ENCODE measurements at regions not wholly inside any gene's neighbourhood (a gene's known extent, or its start where the extent isn't known, plus 50 kb on each side); places are given as distances from the start of the nearest gene placed in this dataset.
"Not testable (repeated sequence)": the region's sequence is repeated elsewhere in the genome, so short reads cannot be mapped to it uniquely, and the experiment has no call there.

DNA sequence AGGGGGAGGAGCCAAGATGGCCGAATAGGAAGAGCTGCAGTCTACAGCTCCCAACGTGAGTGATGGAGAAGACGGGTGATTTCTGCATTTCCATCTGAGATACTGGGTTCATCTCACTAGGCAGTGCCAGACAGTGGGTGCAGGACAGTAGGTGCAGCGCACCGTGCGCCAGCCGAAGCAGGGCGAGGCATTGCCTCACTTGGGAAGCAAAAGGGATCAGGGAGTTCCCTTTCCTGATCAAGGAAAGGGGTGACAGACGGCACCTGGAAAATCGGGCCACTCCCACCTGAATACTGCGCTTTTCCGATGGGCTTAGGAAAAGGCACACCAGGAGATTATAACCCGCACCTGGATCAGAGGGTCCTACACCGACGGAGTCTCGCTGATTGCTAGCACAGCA, 121.1 kb upstream of the SESTD1 start:
- not testable (repeated sequence) for ATAC-seq

DNA sequence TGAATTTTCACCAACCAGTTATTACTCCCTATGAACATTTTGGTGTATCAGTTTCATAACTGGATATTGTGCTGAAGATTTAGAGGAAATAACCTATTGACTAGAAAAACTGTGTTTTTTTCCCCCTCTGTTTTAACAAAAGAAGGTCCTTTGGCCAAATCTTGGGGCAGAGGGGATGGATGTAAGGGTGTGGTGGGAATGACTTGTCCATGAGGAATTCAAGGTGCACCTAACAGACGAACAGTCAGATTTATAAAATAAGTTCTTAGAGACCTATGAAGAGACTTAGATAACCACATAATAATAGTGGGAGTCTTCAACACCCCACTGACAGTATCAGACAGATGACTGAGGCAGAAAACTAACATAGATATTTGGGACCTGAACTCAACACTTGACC, 119.3 kb upstream of the SESTD1 start:
- DNase-seq (ENCODE audit: missing footprints), result no peak
- ATAC-seq, result no peak
- intact Hi-C loops (cut with DNase I), result no loop called here

More for the DNA sequence above, 121.1 kb upstream of the SESTD1 start:
- intact Hi-C loops (cut with DNase I); DNase-seq (ENCODE audit: missing footprints): not testable (repeated sequence)

DNA sequence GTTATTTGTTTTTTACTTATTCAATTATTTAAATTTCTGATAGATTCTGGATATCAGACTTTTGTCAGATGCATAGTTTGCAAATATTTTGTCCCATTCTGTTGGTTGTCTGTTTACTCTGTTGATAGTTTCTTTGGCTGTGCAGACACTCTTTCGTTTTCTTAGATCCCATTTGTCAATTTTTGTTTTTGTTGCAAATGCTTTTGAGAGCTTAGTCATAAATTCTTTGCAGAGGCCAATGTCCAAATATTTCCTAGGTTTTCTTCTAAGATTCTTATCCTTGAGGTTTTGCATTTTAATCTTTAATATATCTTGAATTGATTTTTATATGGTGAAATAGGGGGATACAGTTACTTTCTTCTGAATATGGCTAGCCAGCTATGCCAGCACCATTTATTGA, 112.7 kb upstream of the SESTD1 start:
- ATAC-seq (no peak), DNase-seq (ENCODE audit: missing footprints) (no peak)
- intact Hi-C loops (cut with DNase I), result no loop called here

DNA sequence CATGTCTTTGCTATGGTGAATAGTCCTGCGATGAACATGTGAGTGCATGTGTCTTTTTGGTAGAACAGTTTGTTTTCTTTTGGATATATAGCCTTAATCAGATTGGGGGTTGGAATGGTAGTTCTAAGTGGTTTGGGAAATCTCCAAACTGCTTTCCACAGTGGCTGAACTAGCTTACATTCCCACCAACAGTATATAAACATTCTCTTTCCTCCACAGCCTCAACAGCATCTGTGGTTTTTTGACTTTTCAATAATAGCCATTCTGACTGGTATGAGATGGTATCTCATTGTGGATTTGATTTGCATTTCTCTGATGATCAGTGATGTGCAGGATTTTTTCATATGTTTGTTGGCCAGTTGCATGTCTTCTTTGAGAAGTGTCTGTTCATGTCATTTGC, 112.2 kb upstream of the SESTD1 start:
- DNase-seq (ENCODE audit: missing footprints) (no peak), ATAC-seq (no peak)
- intact Hi-C loops (cut with DNase I), result no loop called here

DNA sequence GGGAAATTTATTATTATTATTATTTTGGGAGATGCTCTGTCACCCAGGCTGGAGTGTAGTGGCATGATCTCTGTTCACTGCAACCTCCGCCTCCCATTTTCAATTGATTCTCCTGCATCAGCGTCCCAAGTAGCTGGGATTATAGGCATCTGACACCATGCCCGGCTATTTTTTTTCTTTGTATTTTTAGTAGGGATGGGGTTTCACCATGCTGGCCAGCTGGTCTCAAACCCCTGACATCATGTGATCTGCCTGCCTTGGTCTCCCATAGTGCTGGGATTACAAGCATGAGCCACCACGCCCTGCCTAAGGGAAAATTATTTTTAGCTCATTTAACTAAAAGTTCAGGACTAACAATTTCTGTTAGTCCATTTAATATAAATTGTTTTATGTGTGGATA, 109.2 kb upstream of the SESTD1 start:
- ATAC-seq (no peak), DNase-seq (ENCODE audit: missing footprints) (no peak)
- intact Hi-C loops (cut with DNase I), result no loop called here

DNA sequence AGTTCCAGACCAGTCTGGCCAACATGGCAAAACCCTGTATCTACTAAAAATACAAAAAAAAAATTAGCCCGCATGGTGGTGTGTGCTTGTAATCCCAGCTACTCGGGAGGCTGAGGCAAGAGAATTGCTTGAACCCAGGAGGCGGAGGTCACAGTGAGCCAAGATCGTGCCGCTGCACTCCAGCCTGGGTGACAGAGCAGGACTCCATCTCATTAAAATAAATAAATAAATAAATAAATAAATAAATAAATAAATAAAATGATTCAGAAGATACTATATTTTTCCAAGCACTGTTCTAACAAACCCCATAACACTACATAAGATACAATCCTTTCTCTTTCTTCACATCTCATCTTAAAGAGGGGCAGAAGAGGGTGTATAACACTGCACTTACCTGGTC, 100.9 kb upstream of the SESTD1 start:
- DNase-seq (ENCODE audit: missing footprints); ATAC-seq; intact Hi-C loops (cut with DNase I): not testable (repeated sequence)

DNA sequence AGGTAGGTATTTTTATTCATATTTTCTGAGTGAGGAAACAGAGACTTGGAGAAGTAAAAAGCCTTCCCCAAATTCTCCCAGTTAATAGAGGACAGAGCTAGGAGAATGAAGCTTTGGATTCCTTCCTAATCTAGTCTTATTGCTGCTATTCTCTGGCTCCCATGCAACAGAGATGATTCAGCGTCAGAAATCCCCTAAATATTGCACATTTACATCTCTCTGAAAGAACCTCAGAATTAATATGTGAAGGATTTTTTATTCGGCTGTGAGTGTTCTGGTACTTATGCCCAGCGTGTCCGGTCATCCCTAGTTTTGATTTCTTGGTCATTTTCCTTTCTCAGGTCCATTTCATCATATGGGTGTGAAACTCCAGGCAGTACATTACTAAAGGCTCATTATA, 91.2 kb upstream of the SESTD1 start:
- ATAC-seq (no peak), DNase-seq (ENCODE audit: missing footprints) (no peak)

DNA sequence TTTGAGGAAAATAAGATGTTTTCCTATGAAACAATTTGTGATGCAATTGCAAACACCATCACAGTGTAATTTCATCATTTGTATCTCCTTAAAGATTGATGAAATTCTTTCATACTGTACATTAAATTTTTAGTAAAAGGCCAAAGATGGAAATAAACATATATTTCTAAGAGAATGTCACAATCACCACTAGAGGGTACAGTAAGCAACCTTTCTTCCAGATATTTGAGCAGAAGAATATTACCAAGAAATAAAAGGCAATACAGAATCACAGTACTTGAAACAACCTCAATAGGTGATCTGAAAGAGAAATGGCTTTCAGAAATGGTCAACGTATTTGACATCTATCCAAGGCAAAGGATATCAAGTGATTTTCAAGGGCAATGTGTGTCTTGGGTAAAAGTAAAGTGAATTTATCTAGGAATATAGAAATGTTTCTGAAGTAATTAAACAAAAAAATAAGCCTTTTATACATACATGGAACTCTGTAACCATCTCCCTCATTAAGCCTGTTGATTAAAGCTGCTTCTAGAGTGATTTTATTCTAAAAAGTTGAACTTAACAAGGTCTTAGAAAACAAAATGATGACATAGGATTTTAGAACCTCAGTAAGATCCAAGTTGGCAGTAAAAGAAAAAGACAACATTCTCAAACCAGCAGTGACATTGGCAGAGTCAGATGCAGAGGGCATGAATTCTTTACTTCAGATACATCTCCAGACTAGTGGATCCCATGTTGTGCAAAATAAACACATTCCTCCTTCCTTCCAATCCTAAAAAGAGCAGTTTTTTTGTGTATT, 90.3 kb upstream of the SESTD1 start:
- no peak for ATAC-seq
- DNase-seq (ENCODE audit: missing footprints), result no peak
- intact Hi-C loops (cut with DNase I), result no loop called here

More for the DNA sequence above, 91.2 kb upstream of the SESTD1 start:
- intact Hi-C loops (cut with DNase I), result no loop called here

DNA sequence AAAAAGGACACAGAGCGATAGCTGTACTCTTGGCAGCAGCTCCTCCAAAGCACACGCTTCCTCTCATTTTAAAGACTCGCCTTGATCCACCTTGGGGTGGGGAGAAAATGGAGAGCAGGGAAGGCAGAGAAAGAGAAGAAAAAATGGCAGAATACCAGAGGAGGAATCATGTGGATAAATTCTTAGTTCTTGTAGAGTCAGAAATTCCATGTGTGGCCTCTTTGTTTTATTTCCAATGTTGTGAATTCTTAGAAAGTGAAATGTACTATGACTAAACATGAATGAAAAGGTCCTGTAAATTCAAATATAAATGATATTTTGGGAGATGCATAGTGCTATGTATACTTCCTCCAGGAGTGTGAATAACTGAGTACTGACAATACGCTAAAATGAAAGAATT, 89.7 kb upstream of the SESTD1 start:
- no peak for DNase-seq (ENCODE audit: missing footprints)
- intact Hi-C loops (cut with DNase I), result no loop called here
- no peak for ATAC-seq

DNA sequence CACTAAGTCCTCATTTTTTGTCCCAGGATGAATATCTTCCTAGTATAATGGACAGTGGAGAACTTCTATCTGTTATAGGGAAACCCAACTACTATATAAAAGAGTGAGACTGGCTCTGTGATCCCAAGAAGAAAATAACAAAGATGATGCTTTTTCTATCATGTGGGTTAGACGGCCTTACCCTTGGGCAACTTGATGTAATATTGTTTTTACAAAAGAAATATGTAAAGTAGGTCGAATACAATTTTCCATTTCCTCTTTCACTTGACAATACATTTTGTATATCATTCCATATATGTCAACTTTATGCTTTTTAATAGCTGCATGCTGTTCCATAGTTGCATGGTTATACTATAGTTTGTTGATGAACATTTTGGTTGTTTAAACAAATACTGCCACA, 87.5 kb upstream of the SESTD1 start:
- ATAC-seq, result no peak
- DNase-seq (ENCODE audit: missing footprints), result no peak
- intact Hi-C loops (cut with DNase I), result no loop called here

DNA sequence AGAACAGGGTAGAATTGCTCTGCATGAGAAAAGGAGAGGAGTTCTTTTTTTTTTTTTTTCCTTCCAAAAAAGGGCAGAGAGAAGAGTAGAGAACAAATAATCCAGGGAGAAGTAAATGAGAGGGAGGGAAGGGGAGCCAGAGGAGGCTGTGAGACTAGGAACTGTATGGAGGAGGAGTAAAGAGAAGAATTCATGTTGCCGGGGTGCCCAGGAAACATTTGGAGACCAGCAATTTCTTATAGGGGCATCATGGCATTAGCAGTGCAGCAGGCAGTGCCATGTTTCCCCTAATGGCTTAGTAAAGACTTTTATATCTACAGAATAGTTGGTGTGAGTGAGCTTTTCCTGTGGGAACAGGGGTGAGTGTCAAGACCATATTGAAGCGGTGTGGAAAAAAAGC, 86.4 kb upstream of the SESTD1 start:
- ATAC-seq (no peak), DNase-seq (ENCODE audit: missing footprints) (no peak)
- intact Hi-C loops (cut with DNase I), result no loop called here

DNA sequence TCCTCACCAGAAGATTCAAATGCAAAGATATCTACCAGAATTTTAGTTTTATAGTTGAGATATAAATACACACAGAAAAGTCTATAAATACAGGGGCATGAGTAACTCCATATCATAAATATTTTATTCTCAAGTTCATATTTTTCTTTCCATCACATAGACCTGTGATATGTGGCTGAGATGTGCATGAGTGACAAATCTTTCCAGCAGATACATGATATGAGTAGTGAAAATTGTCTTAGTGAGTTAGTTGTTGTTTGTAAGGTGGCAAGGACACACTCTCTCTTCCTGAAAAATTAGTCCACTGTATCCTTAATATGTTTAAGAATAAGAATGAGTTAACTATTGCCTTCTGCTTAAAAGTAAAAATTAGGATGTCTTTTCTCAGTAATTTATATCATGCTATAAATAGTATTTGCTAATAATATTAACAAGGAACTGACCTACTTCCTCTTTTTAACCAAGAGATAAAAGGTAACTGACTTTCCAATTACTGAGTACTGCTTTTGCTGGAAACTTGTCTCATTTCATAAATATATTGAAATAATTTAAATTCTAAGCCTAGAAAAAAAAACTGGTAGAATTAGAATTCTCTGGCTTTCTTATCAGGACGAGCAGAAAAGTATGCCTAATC, 85.2 kb upstream of the SESTD1 start:
- no peak for DNase-seq (ENCODE audit: missing footprints)
- ATAC-seq, result no peak
- intact Hi-C loops (cut with DNase I), result no loop called here

DNA sequence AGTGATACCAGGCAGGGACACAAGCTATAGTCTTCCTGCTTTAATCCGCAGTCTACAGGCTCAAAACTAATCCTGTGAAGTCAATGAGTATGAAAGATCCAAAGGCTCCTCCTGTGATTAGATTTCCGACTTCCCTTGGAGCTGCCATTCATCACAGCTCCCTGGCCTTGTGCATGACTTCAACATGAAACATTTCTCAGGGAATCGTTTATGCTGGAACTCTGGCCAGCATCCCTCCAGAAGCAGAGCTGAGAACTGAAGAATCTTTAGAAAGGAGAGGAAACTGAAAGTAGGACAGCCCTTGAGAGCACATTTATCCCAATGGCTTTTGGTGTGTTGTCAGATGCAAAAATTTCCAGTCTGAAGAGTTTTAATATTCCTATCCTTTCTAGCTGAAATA, 84.3 kb upstream of the SESTD1 start:
- no peak for DNase-seq (ENCODE audit: missing footprints)
- intact Hi-C loops (cut with DNase I), result no loop called here
- no peak for ATAC-seq

DNA sequence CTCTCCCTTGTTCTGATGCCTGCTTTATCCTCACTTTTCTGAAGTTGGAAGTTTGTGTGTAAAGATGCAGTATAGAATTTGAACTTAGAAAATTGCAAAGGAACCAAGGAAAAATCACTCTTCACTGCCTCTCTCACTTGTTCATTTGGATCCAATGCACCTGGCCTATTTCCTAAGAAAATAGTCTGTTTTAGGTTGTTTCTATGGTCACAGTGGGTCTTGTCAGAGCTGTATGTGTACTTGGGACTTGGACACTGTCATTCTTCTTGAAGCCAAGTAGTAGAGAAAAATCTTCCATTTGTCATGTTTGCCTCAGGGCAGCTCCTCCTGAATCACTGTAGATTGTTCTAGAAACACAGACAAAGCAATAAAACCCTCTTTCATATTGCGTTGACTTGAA, 80.3 kb upstream of the SESTD1 start:
- DNase-seq (ENCODE audit: missing footprints) (no peak), ATAC-seq (peak; percentile 34)
- intact Hi-C loops (cut with DNase I), result loop anchor here (5.0 kb wide), 1 partner anchor 128 kb away; no protein-coding TSS in a partner anchor

DNA sequence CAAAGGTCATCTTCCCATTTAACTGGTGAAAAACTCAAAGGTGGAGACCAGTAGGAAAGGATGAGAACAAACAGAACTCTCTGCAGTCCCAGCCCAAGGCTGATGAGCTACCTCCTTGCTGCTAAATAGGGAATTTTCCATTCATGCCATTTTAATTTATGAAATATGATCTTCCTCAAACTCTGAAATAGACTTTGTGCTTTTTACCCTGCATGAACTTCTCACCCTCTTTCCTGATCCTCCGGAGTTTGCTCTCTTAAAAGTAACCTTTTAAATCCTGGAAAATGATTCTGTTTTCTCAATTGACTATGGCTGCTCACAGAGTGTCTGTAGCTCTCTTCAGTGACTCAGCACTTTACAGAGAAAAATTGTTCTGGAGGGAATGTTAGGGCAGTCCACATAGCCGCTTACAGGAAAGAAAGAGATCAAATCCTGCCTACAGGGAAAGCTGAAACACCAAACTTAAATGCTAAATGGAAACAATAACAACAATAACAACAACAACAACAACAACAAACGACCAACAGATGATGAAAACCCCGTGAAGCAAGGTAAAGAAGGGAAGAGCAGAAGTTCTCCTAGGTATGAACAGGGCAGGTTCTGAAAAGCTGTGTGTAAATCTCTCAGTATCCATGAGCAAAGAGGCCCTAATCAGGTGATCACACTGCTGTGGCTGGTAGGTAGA, 79.8 kb upstream of the SESTD1 start:
- DNase-seq (ENCODE audit: missing footprints) (no peak), ATAC-seq (peak; percentile 56)
- intact Hi-C loops (cut with DNase I), result loop anchor here (5.0 kb wide), 1 partner anchor 127 kb away; no protein-coding TSS in a partner anchor

DNA sequence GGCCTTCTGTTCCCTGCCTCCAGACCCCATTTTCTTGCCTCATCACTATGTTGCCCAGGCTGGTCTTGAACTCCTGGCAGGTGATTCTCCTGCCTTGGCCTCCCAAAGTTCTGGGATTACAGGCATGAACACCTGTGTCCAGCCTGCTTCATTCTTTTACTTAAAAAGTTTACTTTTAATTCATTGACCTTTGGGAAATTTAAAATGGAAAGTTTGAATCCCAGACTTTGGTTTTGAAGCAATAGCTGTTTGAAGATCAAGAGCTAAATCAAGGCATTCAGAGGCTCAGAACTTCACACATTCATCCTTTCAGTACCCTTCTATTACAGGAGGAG, 79.3 kb upstream of the SESTD1 start:
- intact Hi-C loops (cut with DNase I), result loop anchor here (5.0 kb wide), 1 partner anchor 127 kb away; no protein-coding TSS in a partner anchor
- no peak for ATAC-seq

DNA sequence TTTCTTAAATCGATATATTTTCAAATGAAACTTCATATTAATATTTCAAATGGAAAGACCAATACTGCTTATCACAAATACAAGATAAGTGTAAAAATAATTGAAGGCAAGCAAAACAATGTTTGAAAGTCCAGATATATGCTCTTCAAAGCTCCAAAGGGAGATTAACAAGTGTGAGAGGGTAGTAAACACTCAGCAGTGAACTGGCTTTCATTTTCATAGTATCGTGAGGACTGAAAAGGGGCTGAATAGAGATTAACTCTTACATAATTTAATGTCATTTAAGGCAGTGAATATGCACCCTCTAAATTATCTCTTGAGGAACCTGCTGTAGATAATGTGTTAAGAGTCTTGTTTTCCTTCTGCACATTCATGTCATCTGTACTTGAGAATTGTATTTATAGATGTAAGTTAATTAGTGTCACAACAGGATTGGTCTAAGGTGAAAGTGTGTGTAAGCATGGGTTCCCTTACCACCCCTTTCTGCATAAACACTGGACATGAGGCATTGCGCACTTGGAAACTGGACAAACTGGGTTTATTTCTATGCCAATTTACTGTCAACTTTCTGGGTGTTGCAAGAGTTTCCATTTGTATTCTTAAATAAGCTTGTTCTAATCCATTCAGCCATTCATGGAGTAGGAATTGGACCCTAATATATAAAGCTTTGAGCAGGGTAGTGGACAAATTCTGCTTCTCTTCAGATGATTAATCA, 76.7 kb upstream of the SESTD1 start:
- DNase-seq (ENCODE audit: missing footprints) (no peak), ATAC-seq (no peak)
- intact Hi-C loops (cut with DNase I), result loop anchor here (5.0 kb wide), 1 partner anchor 124 kb away; no protein-coding TSS in a partner anchor

More for the DNA sequence above, 79.3 kb upstream of the SESTD1 start:
- DNase-seq (ENCODE audit: missing footprints), result no peak

DNA sequence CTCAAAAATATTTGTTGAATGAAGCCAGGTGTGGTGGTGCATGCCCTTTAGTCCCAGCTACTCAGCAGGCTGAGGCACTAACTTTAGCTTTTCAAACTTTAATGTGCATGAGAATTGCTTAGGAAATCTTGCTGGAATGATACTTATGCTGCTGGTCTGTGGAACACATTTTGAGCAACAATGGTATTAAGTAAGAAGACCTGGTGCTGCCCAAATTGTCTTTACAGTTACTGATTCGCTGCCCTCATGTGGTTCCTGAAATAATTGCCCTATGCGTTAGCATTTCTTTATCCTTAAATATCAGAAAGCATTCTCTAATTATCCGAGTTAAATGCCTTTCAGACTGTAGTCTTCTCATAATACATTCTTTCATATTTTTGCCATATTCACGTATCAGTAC, 76.0 kb upstream of the SESTD1 start:
- intact Hi-C loops (cut with DNase I), result loop anchor here (5.0 kb wide), 1 partner anchor 123 kb away; no protein-coding TSS in a partner anchor
- DNase-seq (ENCODE audit: missing footprints), result no peak

DNA sequence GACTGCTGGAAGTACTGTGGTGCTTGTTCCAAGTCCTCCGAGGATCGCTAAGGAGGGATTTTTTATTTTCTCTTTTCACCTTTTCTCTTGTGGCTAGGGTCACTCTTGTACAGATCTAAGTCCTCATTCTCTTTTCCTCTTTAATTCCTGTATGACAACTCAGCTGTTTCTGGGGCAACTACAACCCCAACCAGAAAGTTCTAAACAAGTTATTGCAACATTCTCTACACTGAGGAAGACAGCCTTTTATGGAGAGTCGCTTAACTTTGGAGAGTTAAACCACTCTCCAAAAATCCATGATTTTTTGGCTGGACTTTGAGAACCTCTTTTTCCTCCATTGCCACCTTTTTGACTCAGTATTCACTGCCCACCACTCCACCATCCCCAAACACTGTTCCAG, 74.0 kb upstream of the SESTD1 start:
- peak; percentile 80 for ATAC-seq
- intact Hi-C loops (cut with DNase I), result no loop called here
- no peak for DNase-seq (ENCODE audit: missing footprints)

More for the DNA sequence above, 76.0 kb upstream of the SESTD1 start:
- peak; percentile 35 for ATAC-seq
